NCI-H82 treated with DMSO at 0.1 percent for 48 hours (cell line): ENCODE measurements at regions not wholly inside any gene's neighbourhood (a gene's known extent, or its start where the extent isn't known, plus 50 kb on each side); places are given as distances from the start of the nearest gene placed in this dataset.
"Not testable (repeated sequence)": the region's sequence is repeated elsewhere in the genome, so short reads cannot be mapped to it uniquely, and the experiment has no call there.

ENCODE experiments used
- DNase-seq: peaks from one replicate; lab custom pipeline; 2025; ENCODE audit not compliant: unreplicated experiment; lab: John Stamatoyannopoulos, UW

DNA sequence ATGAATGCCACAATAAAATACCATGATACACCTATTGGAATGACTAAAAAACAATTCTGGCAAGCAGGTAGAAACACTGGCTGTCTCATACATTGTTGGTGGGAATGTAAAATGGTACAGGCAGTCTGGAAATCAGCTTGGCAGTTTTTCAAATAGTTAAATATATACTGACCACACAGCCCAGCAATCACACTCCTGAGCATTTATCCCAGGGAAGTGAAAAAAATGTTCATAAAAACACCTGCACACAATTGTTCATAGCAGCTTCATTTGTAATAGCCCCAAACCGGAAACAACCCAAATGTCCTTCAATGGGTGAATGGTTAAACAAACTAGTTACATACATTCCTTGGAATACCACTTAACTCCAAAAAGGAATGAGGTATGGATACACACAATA, 137.2 kb downstream of the TFCP2L1 start:
- no peak for DNase-seq

- no peak for DNase-seq
Observed at GRCh38 chr2:121148481-121148880, 136.5 kb downstream of the TFCP2L1 start.

- DNase-seq = no peak
Observed at GRCh38 chr2:121149384-121149783, 135.6 kb downstream of the TFCP2L1 start.

- no peak for DNase-seq
Observed at GRCh38 chr2:121150126-121150525, 134.9 kb downstream of the TFCP2L1 start.

- DNase-seq = no peak
Observed at GRCh38 chr2:121150713-121151112, 134.3 kb downstream of the TFCP2L1 start.

DNA sequence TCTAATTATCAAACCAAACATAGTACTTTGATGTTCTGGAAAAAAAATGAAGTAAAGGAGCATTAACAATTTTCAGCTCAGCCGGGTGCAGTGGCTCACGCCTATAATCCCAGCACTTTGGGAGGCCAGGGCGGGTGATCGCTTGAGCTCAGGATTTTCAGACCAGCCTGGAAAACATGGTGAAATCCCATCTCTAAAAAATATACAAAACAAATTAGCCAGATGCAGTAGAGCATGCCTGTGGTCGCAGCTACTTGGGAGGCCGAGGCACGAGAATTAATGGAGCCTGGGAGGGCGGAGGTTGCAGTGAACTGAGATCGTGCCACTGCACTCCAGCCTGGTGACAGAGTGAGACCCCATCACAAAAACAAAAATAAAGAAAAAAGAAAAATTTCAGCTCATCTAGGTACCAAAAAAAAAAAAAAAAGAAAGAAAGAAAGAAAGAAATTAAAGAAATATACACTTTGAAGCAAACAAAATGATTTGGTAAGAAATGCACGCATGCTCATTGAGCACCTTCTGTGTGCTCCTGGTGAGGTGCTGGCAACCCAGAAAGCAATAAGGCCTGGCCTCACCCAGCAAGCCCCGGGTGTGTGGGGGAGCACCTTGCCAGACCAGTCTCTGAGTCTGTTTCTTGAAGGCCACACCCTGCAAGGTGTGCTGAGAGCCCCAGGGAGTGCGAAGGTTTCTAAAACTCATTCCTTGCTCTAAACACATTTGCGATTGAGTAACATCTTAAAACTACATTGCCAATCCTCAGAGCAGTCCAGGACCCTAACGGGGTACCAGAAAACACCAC, 133.5 kb downstream of the TFCP2L1 start:
- no peak for DNase-seq

GRCh38 chr2:121152861-121153260, 132.1 kb downstream of the TFCP2L1 start:
- DNase-seq = no peak

GRCh38 chr2:121153516-121153915, 131.5 kb downstream of the TFCP2L1 start:
- no peak for DNase-seq

DNA sequence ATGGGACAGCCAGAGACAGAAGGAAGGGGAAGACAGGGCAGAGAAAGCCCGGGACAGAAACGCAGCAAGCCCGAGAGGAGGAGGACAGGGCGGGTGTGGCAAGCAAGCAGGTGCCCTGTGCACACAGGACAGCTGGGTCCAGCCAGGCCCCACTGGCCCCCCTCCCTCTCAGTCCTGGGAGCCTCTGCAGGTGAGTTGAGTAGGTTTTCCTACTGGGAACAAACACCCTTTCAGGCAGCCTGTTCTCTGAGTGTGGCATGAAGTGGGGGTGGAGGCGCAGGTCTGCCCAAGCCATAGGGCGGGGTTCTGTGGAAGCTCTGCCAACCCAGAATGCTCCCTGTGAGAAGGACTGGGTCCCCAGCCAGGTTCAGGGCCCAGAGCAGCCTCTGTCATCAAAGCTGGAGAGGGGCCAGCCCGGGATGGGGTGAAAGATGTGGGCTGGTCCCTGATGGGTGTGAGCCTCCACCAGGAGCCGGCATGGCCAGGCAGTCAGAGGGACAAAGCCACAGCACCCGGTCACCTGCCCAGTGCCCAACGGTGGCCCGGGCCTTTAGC, 129.4 kb downstream of the TFCP2L1 start:
- no peak for DNase-seq

GRCh38 chr2:121157481-121157880, 127.5 kb downstream of the TFCP2L1 start:
- DNase-seq = not testable (repeated sequence)

DNA sequence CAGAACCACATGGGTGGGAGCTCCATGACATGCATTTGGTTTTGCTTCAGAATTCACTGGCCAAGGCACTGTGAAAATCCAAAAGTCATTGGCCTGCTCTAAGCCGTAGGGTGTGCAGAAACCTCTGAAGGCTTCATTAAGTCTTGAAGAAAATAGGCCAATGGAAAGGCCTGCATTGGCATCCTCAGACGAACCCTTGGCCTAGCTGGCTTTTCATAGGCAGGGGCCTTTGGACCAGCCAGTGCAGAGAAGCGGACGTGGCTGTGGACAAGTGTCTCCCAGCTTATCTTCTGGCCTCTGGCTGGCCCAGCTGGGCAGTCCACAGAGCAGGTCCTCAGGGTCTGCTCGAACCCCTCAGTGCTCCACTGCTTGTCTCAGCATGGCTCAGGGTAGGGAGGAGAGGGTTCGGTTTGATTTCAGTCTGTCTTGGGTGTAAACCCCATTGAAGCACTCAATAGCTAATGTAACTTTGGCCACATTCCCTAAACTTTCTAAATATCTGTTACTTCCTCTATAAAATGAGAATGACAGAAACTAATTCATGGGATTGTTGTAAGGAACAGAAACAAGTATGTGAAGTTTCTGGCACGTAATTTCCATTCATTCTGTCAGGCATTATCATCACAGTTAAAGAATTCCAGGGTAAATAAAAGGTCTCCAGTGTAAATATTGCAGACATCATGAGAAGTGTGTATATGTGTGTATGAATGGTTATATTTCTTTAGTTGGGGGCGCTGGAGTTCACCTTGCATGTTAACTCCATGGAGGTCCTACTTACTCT, 125.5 kb downstream of the TFCP2L1 start:
- DNase-seq = no peak

GRCh38 chr2:121160366-121160765, 124.6 kb downstream of the TFCP2L1 start:
- no peak for DNase-seq

DNA sequence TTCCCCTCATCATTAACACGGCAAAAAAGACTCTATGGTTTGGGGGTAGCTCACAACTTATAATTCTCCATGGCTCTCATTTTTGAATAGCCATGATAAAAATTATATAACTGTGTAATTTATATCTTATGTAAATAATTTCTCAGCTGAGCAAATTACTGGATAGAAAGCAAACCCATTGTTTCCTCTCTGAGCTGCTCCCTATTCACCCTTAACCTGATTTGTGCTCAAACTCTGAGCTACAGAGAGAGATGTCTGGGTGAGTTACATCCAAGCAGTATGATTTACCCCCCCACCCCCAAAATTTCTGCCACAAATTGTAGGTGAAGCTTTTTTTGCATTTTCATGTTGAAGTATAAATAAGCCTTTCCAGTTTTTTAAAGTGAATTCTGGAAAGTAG, 123.7 kb downstream of the TFCP2L1 start:
- no peak for DNase-seq

DNA sequence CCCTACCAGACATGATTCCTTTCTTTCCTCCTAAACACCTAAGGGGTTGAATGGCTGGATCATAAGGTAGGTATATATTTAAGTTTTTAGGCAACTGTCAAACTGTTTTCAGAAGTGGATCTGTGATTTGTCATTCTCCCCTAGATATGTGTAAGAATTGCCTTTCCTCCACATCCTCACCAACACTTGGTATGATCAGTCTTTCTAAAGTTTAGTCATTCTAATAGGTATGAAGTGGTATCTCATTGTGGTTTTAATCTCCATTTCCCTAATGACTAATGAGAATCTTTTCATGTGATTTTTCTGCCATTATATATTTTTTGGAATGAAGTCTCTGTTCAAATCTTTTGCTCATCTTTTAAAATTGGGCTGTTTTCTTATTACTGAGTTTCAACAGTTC, 122.1 kb downstream of the TFCP2L1 start:
- DNase-seq = no peak

- no peak for DNase-seq
Observed at GRCh38 chr2:121164042-121164441, 121.0 kb downstream of the TFCP2L1 start.

DNA sequence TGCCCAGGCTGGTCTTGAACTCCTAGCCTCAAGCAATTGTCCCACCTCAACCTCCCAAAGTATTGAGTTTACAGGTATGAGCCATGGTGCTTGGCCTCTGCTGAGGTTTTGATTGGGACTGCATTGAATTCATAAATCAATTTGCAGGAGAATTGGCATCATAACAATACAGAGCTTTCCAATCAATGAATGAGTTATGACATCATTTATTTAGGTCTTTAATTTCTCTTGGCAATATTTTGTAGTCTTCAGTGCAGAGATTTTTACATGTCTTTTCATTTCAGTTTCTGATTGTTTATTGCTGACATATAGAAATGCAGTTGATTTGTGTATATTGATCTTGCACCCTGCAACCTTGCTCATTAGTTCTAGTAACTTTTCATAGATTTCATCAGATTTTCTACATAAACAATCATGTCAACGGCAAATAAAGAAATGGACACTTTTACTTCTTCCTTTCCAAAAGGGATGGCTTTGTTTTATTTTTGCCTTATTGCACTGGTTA, 119.9 kb downstream of the TFCP2L1 start:
- DNase-seq = no peak
